ENCODE measurements at regions not wholly inside any gene's neighbourhood (a gene's known extent, or its start where the extent isn't known, plus 50 kb on each side); places are given as distances from the start of the nearest gene placed in this dataset.

GRCh38 chr4:28250646-28251045 is 1390.0 kb downstream of the STIM2 start:
- peaks cover 8% of the 10 kb centered on the region for H3K9me3 Mint-ChIP-seq (ENCODE audit: unreplicated experiment)
- no peak for DNase-seq (ENCODE audit: extremely low spot score, unreplicated experiment)

DNA sequence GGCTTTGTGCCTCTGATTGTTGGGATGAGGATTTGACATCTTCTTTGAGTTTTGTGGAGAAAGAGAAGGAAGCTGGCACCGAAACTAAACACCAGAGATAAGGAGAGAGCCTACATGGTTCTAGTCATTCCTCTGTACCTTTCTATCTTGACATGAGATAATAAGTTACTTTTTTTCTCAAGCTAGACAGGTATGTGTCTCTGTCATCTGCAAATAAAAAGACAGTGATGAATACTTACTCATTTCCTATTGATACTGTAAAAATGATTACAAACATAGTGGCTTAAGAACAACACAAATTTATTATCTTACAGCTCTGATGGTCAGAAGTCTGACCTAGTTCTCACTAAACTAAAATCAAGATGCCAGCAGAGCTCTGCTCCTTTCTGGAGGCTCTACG is 1391.2 kb downstream of the STIM2 start:
- no peak overlapping the region for H3K4me3 Mint-ChIP-seq (ENCODE audit: unreplicated experiment)
- peaks cover 14% of the 10 kb centered on the region for H3K9me3 Mint-ChIP-seq (ENCODE audit: unreplicated experiment)
- no peak for DNase-seq (ENCODE audit: extremely low spot score, unreplicated experiment)
- H3K36me3 Mint-ChIP-seq (ENCODE audit: unreplicated experiment) = no peaks in the 10 kb centered on the region
- H3K4me1 Mint-ChIP-seq (ENCODE audit: unreplicated experiment) = peaks cover 3% of the 10 kb centered on the region
- H3K27ac Mint-ChIP-seq (ENCODE audit: unreplicated experiment) = no peak overlapping the region
- no peaks in the 10 kb centered on the region for H3K27me3 Mint-ChIP-seq (ENCODE audit: unreplicated experiment)
- no peak for TF ChIP-seq CTCF (IDR thresholded peaks at IDR 0.05)

More at GRCh38 chr4:28250646-28251045, 1390.0 kb downstream of the STIM2 start:
- Mint-ChIP-seq H3K4me3 (ENCODE audit: unreplicated experiment) (no peak overlapping the region), H3K27ac (ENCODE audit: unreplicated experiment) (no peak overlapping the region), H3K36me3 (ENCODE audit: unreplicated experiment) (no peaks in the 10 kb centered on the region), H3K4me1 (ENCODE audit: unreplicated experiment) (peaks cover 3% of the 10 kb centered on the region), H3K27me3 (ENCODE audit: unreplicated experiment) (no peaks in the 10 kb centered on the region)
- TF ChIP-seq CTCF (IDR thresholded peaks at IDR 0.05) = no peak

DNA sequence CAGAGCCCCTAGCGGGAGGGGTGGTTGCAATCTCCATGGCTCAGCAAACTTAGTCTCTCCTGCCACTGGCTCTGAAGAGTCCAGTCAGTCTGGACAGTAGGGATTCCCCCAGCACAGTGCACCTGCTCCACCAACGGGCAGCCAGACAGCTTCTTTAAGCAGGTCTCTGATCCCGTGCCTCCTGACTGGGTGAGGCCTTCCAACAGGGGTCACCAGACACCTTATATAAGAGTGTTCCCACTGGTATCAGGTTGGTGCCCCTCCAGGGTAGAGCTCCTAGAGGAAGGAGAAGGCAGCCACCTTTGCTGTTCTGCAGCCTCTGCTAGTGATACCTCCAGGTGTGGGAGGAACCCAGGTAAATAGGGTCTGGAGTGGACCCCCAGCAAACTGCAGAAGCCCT is 1393.4 kb downstream of the STIM2 start:
- peaks cover 14% of the 10 kb centered on the region for H3K9me3 Mint-ChIP-seq (ENCODE audit: unreplicated experiment)
- H3K4me1 Mint-ChIP-seq (ENCODE audit: unreplicated experiment) = peaks cover 3% of the 10 kb centered on the region
- no peak overlapping the region for H3K27ac Mint-ChIP-seq (ENCODE audit: unreplicated experiment)
- no peaks in the 10 kb centered on the region for H3K27me3 Mint-ChIP-seq (ENCODE audit: unreplicated experiment)
- no peak for DNase-seq (ENCODE audit: extremely low spot score, unreplicated experiment)
- no peaks in the 10 kb centered on the region for H3K36me3 Mint-ChIP-seq (ENCODE audit: unreplicated experiment)
- no peak overlapping the region for H3K4me3 Mint-ChIP-seq (ENCODE audit: unreplicated experiment)
- no peak for TF ChIP-seq CTCF (IDR thresholded peaks at IDR 0.05)

DNA sequence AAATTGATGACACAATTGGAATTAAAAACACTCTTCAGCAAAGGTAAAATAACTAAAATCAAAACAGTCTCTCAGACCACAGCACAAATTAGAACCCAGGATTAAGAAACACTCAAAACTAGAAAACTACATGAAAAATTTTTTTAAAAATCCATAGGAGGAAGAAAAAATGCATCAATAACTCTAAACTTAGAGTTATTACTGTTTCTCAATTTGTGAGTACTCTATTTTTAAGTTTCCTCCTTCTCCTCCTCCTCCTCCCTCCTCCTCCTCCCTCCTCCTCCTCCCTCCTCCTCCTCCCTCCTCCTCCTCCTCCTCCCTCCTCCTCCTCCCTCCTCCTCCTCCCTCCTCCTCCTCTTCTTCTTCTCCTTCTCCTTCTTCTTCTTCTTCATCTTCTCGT is 1395.7 kb downstream of the STIM2 start:
- Mint-ChIP-seq H3K4me3 (ENCODE audit: unreplicated experiment) (no peak overlapping the region), H3K27me3 (ENCODE audit: unreplicated experiment) (no peaks in the 10 kb centered on the region), H3K27ac (ENCODE audit: unreplicated experiment) (no peak overlapping the region), H3K36me3 (ENCODE audit: unreplicated experiment) (no peaks in the 10 kb centered on the region), H3K9me3 (ENCODE audit: unreplicated experiment) (peaks cover 14% of the 10 kb centered on the region), H3K4me1 (ENCODE audit: unreplicated experiment) (no peaks in the 10 kb centered on the region)
- no peak for TF ChIP-seq CTCF (IDR thresholded peaks at IDR 0.05)
- no peak for DNase-seq (ENCODE audit: extremely low spot score, unreplicated experiment)

GRCh38 chr4:28259951-28260350 is 1399.3 kb downstream of the STIM2 start:
- no peaks in the 10 kb centered on the region for H3K4me1 Mint-ChIP-seq (ENCODE audit: unreplicated experiment)
- no peak for TF ChIP-seq CTCF (IDR thresholded peaks at IDR 0.05)
- no peaks in the 10 kb centered on the region for H3K27me3 Mint-ChIP-seq (ENCODE audit: unreplicated experiment)
- H3K27ac Mint-ChIP-seq (ENCODE audit: unreplicated experiment) = no peak overlapping the region
- no peak overlapping the region for H3K4me3 Mint-ChIP-seq (ENCODE audit: unreplicated experiment)
- DNase-seq (ENCODE audit: extremely low spot score, unreplicated experiment) = no peak
- peaks cover 22% of the 10 kb centered on the region for H3K9me3 Mint-ChIP-seq (ENCODE audit: unreplicated experiment)
- no peaks in the 10 kb centered on the region for H3K36me3 Mint-ChIP-seq (ENCODE audit: unreplicated experiment)

Measured in osteocyte (in vitro differentiated cells).